Stomach (tissue), 8 donors: ENCODE measurements at regions not wholly inside any gene's neighbourhood (a gene's known extent, or its start where the extent isn't known, plus 50 kb on each side); places are given as distances from the start of the nearest gene placed in this dataset.

Experiments used
- DNase-seq, 2 donors: peaks; one replicate each; pipeline versions ENCODE4 v3.0.0 to v3.0.0-alpha.2; 2013 to 2019
- H3K27ac ChIP-seq, 5 donors: fragments of 200-600 bp in 4 of 5; sonication (generic) in 4 of 5; one replicate each; pipeline ENCODE4 v1.5.1; 2013 to 2019; ENCODE audit warnings: mild to moderate bottlenecking in 1 of 5, moderate library complexity in 1 of 5
- H3K27me3 ChIP-seq, 3 donors: fragments of 200-600 bp; sonication (generic); one replicate each; pipeline ENCODE4 v1.5.1; 2017 to 2019; ENCODE audit warnings: mixed run types in 1 of 3
- H3K36me3 ChIP-seq, 4 donors: fragments of 200-600 bp; sonication (generic); 1 replicate in 3 of 4; 2 replicates in 1 of 4; pipeline ENCODE4 v1.5.1; 2016 to 2019
- H3K4me1 ChIP-seq, 4 donors: fragments of 200-600 bp; sonication (generic); one replicate each; pipeline ENCODE4 v1.5.1; 2016 to 2019
- H3K4me3 ChIP-seq, 4 donors: fragments of 200-600 bp; sonication (generic) in 3 of 4; one replicate each; pipeline ENCODE4 v1.5.1; 2016 to 2019; ENCODE audit warnings: mild to moderate bottlenecking in 1 of 4
- H3K9me3 ChIP-seq, 4 donors: fragments of 200-600 bp; sonication (generic); one replicate each; pipeline ENCODE4 v1.5.1; 2016 to 2019
- EP300 ChIP-seq: sonication (generic); formaldehyde crosslinking; IDR thresholded peaks from one replicate; pipeline ENCODE4 v1.6.1; 2017; ENCODE audit warnings: antibody characterized with exemption
- POLR2A ChIP-seq, 4 donors: fragments of 450-650 bp; IDR thresholded peaks; one replicate each; pipeline ENCODE4 v1.6.1; 2016; ENCODE audit warnings: antibody characterized with exemption in 4 of 4, control low read depth in 2 of 4, mild to moderate bottlenecking in 1 of 4, moderate library complexity in 1 of 4
- POLR2AphosphoS5 ChIP-seq, 3 donors: sonication (generic); formaldehyde crosslinking; IDR thresholded peaks; one replicate each; pipeline ENCODE4 v1.6.1; 2016; ENCODE audit warnings: antibody characterized with exemption in 3 of 3
- WGBS, 5 donors: extraction: QIAGEN DNeasy Blood & Tissue Kit in 3 of 5; methylation state at CpG; one replicate each; pipeline versions ENCODE4 v1.1.5 to v1.1.7; 2013 to 2018; 5-methylcytosine and 5-hydroxymethylcytosine counted together
- intact Hi-C: fragments of 100-400 bp; cut with DNase I; formaldehyde crosslinking; loops from one replicate; pipeline ENCODE4 v1.15.1; 2023; ENCODE audit warnings: low total_unique reads
- TF ChIP-seq, protein P1 (sequence below), 7 experiments: fragments of 450-650 bp in 4 of 7; fragments of 200-600 bp in 3 of 7; sonication (generic) in 3 of 7; IDR thresholded peaks; one replicate each; pipeline ENCODE4 v1.5.1; 2016 to 2019; ENCODE audit warnings: antibody characterized with exemption in 7 of 7, control low read depth in 2 of 7, mild to moderate bottlenecking in 1 of 7
- donor health status: healthy with polysubstance abuse.
- donor health status: Bipolar disorder and iron deficiency.
- donor health status: healthy.

DNA sequence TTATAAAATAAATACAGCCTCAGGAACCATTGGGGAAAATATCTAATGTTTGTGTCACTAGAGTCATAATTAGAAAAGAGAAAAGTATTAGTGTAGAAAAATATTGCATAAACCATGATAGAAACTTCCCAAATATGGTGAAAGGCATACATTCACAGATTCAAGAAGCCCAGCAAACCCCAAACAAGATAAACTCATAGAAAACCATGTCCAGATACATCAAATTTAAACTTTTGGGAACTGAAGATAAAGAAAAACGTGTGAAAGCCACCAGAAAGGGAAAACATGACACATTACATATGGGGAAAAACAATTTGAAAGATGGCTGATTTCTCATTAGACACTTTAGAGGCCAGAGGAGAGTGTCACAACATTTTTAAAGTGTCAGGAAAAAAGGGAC, 236.5 kb upstream of the FN1 start:
- intact Hi-C loops: no loop called here
- 40 to 60% (median 57%) methylated on average over 1 of the region's 1 CpG for WGBS, 5 donors

DNA sequence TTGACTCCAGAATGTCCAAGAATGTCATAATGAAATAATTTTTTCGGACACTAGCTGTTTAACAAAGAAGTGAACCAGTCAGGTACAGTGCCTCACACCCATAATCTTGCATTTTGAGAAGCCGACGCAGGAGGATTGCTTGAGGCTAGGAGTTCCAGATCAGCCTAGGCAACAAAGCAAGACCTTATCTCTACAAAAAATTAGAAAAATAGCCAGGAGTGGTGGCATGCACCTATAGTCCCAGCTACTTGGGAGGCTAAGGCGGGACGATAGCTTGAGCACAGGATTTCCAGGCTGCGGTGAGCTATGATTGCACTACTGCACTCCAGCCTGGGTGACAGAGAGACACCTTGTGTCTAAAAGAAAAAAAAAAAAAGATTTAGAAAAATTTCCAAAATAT, 235.8 kb upstream of the FN1 start:
- no peaks in the 10 kb centered on the region for H3K9me3 ChIP-seq
- H3K4me1 ChIP-seq: peaks cover 0 to 20% (median 0%) of the 10 kb centered on the region in 4 donors
- TF ChIP-seq, protein P1, sequence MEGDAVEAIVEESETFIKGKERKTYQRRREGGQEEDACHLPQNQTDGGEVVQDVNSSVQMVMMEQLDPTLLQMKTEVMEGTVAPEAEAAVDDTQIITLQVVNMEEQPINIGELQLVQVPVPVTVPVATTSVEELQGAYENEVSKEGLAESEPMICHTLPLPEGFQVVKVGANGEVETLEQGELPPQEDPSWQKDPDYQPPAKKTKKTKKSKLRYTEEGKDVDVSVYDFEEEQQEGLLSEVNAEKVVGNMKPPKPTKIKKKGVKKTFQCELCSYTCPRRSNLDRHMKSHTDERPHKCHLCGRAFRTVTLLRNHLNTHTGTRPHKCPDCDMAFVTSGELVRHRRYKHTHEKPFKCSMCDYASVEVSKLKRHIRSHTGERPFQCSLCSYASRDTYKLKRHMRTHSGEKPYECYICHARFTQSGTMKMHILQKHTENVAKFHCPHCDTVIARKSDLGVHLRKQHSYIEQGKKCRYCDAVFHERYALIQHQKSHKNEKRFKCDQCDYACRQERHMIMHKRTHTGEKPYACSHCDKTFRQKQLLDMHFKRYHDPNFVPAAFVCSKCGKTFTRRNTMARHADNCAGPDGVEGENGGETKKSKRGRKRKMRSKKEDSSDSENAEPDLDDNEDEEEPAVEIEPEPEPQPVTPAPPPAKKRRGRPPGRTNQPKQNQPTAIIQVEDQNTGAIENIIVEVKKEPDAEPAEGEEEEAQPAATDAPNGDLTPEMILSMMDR (IDR thresholded peaks at IDR 0.05): no peak
- TF ChIP-seq POLR2AphosphoS5 (IDR thresholded peaks at IDR 0.05) (no peak), EP300 (no peak), POLR2A (IDR thresholded peaks at IDR 0.05) (no peak)
- no peak overlapping the region for H3K27ac ChIP-seq
- intact Hi-C loops: no loop called here
- no peak overlapping the region for H3K4me3 ChIP-seq
- no peaks in the 10 kb centered on the region for H3K27me3 ChIP-seq
- no peaks in the 10 kb centered on the region for H3K36me3 ChIP-seq
- no peak for DNase-seq
- WGBS, 5 donors: 79 to 89% (median 87%) methylated on average over 6 of the region's 6 CpGs

More for the DNA sequence above, 236.5 kb upstream of the FN1 start:
- H3K36me3 ChIP-seq: no peaks in the 10 kb centered on the region
- H3K27ac ChIP-seq: no peak overlapping the region
- no peak overlapping the region for H3K4me3 ChIP-seq
- no peaks in the 10 kb centered on the region for H3K27me3 ChIP-seq
- H3K4me1 ChIP-seq: peaks cover 0 to 18% (median 0%) of the 10 kb centered on the region in 4 donors
- no peaks in the 10 kb centered on the region for H3K9me3 ChIP-seq
- TF ChIP-seq, protein P1 (IDR thresholded peaks at IDR 0.05): no peak
- TF ChIP-seq POLR2A (IDR thresholded peaks at IDR 0.05) (no peak), POLR2AphosphoS5 (IDR thresholded peaks at IDR 0.05) (no peak), EP300 (no peak)
- DNase-seq: no peak

DNA sequence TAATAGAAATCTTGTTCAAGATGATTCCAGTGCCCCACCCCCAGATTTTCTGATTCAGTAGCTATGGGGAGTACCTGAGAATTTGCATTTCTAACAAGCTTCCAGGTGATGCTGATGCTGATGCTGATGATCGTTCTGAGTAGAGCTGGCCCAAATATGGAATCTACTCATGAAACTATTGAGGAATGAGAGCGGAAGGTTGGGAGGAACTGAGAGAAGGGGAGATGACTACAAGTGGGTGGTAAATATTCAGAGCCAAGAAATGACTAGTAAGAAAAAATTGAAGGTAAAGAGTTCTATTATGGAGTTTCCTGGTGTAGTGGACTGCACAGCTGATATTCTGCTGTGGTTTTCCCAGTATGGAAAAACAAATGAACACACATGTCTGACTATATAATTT, 235.4 kb upstream of the FN1 start:
- 84 to 98% (median 92%) methylated on average over 2 of the region's 2 CpGs for WGBS, 5 donors
- DNase-seq: no peak
- Histone ChIP-seq H3K27ac (no peak overlapping the region), H3K36me3 (no peaks in the 10 kb centered on the region), H3K27me3 (no peaks in the 10 kb centered on the region), H3K9me3 (no peaks in the 10 kb centered on the region), H3K4me3 (no peak overlapping the region), H3K4me1 (peaks cover 0 to 20% (median 0%) of the 10 kb centered on the region in 4 donors)
- intact Hi-C loops: no loop called here
- TF ChIP-seq EP300: no peak
- no peak for TF ChIP-seq POLR2A (IDR thresholded peaks at IDR 0.05)
- no peak for TF ChIP-seq POLR2AphosphoS5 (IDR thresholded peaks at IDR 0.05)
- TF ChIP-seq, protein P1 (IDR thresholded peaks at IDR 0.05): no peak

DNA sequence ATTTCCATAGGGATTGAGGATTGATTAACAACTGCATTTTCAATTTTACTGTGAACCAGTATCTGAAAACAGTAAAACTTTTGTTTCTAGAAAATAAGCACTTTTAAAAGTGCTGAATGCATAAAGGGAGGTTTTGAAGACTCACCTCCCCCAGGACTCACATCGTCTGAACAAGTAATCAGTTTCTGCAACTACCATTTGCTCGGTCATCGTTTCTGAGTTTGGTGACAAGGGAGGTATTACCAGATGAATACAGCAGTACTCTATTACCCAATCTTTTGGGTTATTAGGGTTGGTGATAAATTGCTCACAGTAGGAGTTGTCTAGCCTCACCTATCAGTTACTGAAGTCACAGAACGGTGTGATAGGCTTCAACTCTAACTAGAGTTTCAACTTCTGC, 234.5 kb upstream of the FN1 start:
- WGBS, 5 donors: 34 to 65% (median 46%) methylated on average over 4 of the region's 4 CpGs
- no peak for TF ChIP-seq POLR2A (IDR thresholded peaks at IDR 0.05)
- no peak for TF ChIP-seq EP300
- TF ChIP-seq, protein P1 (IDR thresholded peaks at IDR 0.05): no peak
- no peak for TF ChIP-seq POLR2AphosphoS5 (IDR thresholded peaks at IDR 0.05)
- no peaks in the 10 kb centered on the region for H3K36me3 ChIP-seq
- intact Hi-C loops: no loop called here
- no peaks in the 10 kb centered on the region for H3K9me3 ChIP-seq
- H3K27ac ChIP-seq: no peak overlapping the region
- H3K4me3 ChIP-seq: no peak overlapping the region
- peaks cover 0 to 20% (median 0%) of the 10 kb centered on the region in 4 donors for H3K4me1 ChIP-seq
- no peak for DNase-seq
- H3K27me3 ChIP-seq: no peaks in the 10 kb centered on the region
